GOT3 (cell line): ENCODE measurements at regions not wholly inside any gene's neighbourhood (a gene's known extent, or its start where the extent isn't known, plus 50 kb on each side); places are given as distances from the start of the nearest gene placed in this dataset.
"Not testable (repeated sequence)": the region's sequence is repeated elsewhere in the genome, so short reads cannot be mapped to it uniquely, and the experiment has no call there.

Experiments used
- DNase-seq: peaks from one replicate; lab custom pipeline; 2025; ENCODE audit warnings: mixed read lengths; lab: John Stamatoyannopoulos, UW

- not testable (repeated sequence) for DNase-seq
These were observed 102.8 kb upstream of the OSBPL11 start for GRCh38 chr3:125697979-125698640.

GRCh38 chr3:125715651-125716050, 120.4 kb upstream of the OSBPL11 start:
- DNase-seq, result no peak

- peak; percentile 19 for DNase-seq
These were observed 136.9 kb upstream of the OSBPL11 start for GRCh38 chr3:125732151-125732550.

GRCh38 chr3:125741991-125742718, 146.9 kb upstream of the OSBPL11 start:
- DNase-seq, result not testable (repeated sequence)

- not testable (repeated sequence) for DNase-seq
These were observed 147.5 kb upstream of the OSBPL11 start for GRCh38 chr3:125742845-125743244.

GRCh38 chr3:125757050-125757449, 161.8 kb upstream of the OSBPL11 start:
- not testable (repeated sequence) for DNase-seq

GRCh38 chr3:125758641-125759130, 163.4 kb upstream of the OSBPL11 start:
- DNase-seq, result not testable (repeated sequence)

GRCh38 chr3:125762601-125763000, 167.3 kb upstream of the OSBPL11 start:
- not testable (repeated sequence) for DNase-seq

GRCh38 chr3:125766285-125766826, 171.1 kb upstream of the OSBPL11 start:
- DNase-seq, result not testable (repeated sequence)

- not testable (repeated sequence) for DNase-seq
These were observed 171.6 kb upstream of the OSBPL11 start for GRCh38 chr3:125766931-125767330.

- no peak for DNase-seq
These were observed 172.3 kb upstream of the OSBPL11 start for GRCh38 chr3:125767641-125768040.

GRCh38 chr3:125768821-125769220, 173.5 kb upstream of the OSBPL11 start:
- not testable (repeated sequence) for DNase-seq

- DNase-seq, result not testable (repeated sequence)
These were observed 176.2 kb upstream of the OSBPL11 start for GRCh38 chr3:125771506-125771905.

GRCh38 chr3:125774433-125775034, 179.2 kb upstream of the OSBPL11 start:
- DNase-seq, result not testable (repeated sequence)

GRCh38 chr3:125775106-125775505, 179.8 kb upstream of the OSBPL11 start:
- DNase-seq, result not testable (repeated sequence)

GRCh38 chr3:125775606-125776294, 180.5 kb upstream of the OSBPL11 start:
- DNase-seq, result not testable (repeated sequence)

- not testable (repeated sequence) for DNase-seq
These were observed 184.0 kb upstream of the OSBPL11 start for GRCh38 chr3:125779276-125779675.

- DNase-seq, result not testable (repeated sequence)
These were observed 184.6 kb upstream of the OSBPL11 start for GRCh38 chr3:125779918-125780317.

- DNase-seq, result not testable (repeated sequence)
These were observed 186.4 kb upstream of the OSBPL11 start for GRCh38 chr3:125781678-125782077.

- not testable (repeated sequence) for DNase-seq
These were observed 178.7 kb upstream of the ROPN1B start for GRCh38 chr3:125790312-125790711.

GRCh38 chr3:125791021-125791420, 178.0 kb upstream of the ROPN1B start:
- DNase-seq, result not testable (repeated sequence)

- DNase-seq, result not testable (repeated sequence)
These were observed 159.0 kb upstream of the ROPN1B start for GRCh38 chr3:125810010-125810409.
